ENCODE measurements at regions not wholly inside any gene's neighbourhood (a gene's known extent, or its start where the extent isn't known, plus 50 kb on each side); places are given as distances from the start of the nearest gene placed in this dataset.

GRCh38 chr3:117619805-117620204 lies 910.2 kb downstream of the TUSC7 start:
- no peaks in the 10 kb centered on the region for H3K36me3 Mint-ChIP-seq
- peaks cover 12% of the 10 kb centered on the region for H3K4me1 Mint-ChIP-seq (ENCODE audit: unreplicated experiment)
- no peak overlapping the region for H3K27ac Mint-ChIP-seq
- no peak for TF ChIP-seq CTCF (conservative IDR thresholded peaks at IDR 0.05)
- H3K4me3 Mint-ChIP-seq, result no peak overlapping the region
- H3K27me3 Mint-ChIP-seq, result no peaks in the 10 kb centered on the region
- DNase-seq (ENCODE audit: extremely low spot score, unreplicated experiment), result no peak
- H3K9me3 Mint-ChIP-seq, result no peaks in the 10 kb centered on the region

- no peaks in the 10 kb centered on the region for H3K27me3 Mint-ChIP-seq
- H3K9me3 Mint-ChIP-seq, result no peaks in the 10 kb centered on the region
- H3K4me3 Mint-ChIP-seq, result no peak overlapping the region
- no peak for DNase-seq (ENCODE audit: extremely low spot score, unreplicated experiment)
- no peaks in the 10 kb centered on the region for H3K36me3 Mint-ChIP-seq
- peaks cover 15% of the 10 kb centered on the region for H3K4me1 Mint-ChIP-seq (ENCODE audit: unreplicated experiment)
- H3K27ac Mint-ChIP-seq, result no peak overlapping the region
- no peak for TF ChIP-seq CTCF (conservative IDR thresholded peaks at IDR 0.05)
Observed at GRCh38 chr3:117622171-117622841, 912.7 kb downstream of the TUSC7 start.

GRCh38 chr3:117624424-117624823 lies 914.8 kb downstream of the TUSC7 start:
- no peak for DNase-seq (ENCODE audit: extremely low spot score, unreplicated experiment)
- H3K4me1 Mint-ChIP-seq (ENCODE audit: unreplicated experiment), result peaks cover 27% of the 10 kb centered on the region
- no peaks in the 10 kb centered on the region for H3K27me3 Mint-ChIP-seq
- no peaks in the 10 kb centered on the region for H3K36me3 Mint-ChIP-seq
- H3K4me3 Mint-ChIP-seq, result no peak overlapping the region
- H3K9me3 Mint-ChIP-seq, result no peaks in the 10 kb centered on the region
- no peak overlapping the region for H3K27ac Mint-ChIP-seq
- no peak for TF ChIP-seq CTCF (conservative IDR thresholded peaks at IDR 0.05)

- DNase-seq (ENCODE audit: extremely low spot score, unreplicated experiment), result no peak
- no peaks in the 10 kb centered on the region for H3K36me3 Mint-ChIP-seq
- H3K4me3 Mint-ChIP-seq, result no peak overlapping the region
- H3K27ac Mint-ChIP-seq, result no peak overlapping the region
- H3K9me3 Mint-ChIP-seq, result no peaks in the 10 kb centered on the region
- H3K27me3 Mint-ChIP-seq, result no peaks in the 10 kb centered on the region
- peaks cover 33% of the 10 kb centered on the region for H3K4me1 Mint-ChIP-seq (ENCODE audit: unreplicated experiment)
- TF ChIP-seq CTCF (conservative IDR thresholded peaks at IDR 0.05), result no peak
Observed at GRCh38 chr3:117625174-117625573, 915.6 kb downstream of the TUSC7 start.

GRCh38 chr3:117626577-117626976 lies 917.0 kb downstream of the TUSC7 start:
- Mint-ChIP-seq H3K27me3 (no peaks in the 10 kb centered on the region), H3K4me1 (ENCODE audit: unreplicated experiment) (peaks cover 45% of the 10 kb centered on the region), H3K27ac (no peak overlapping the region), H3K9me3 (no peaks in the 10 kb centered on the region), H3K36me3 (no peaks in the 10 kb centered on the region), H3K4me3 (no peak overlapping the region)
- no peak for DNase-seq (ENCODE audit: extremely low spot score, unreplicated experiment)
- no peak for TF ChIP-seq CTCF (conservative IDR thresholded peaks at IDR 0.05)

Data from type B pancreatic cell (in vitro differentiated cells).